ENCODE measurements at regions not wholly inside any gene's neighbourhood (a gene's known extent, or its start where the extent isn't known, plus 50 kb on each side); places are given as distances from the start of the nearest gene placed in this dataset.

GRCh38 chr1:238196516-238196915 is 305.8 kb upstream of the ZP4 start:
- H3K27me3 ChIP-seq (ENCODE audit: control insufficient read depth, insufficient read depth, low read length), result no peaks in the 10 kb centered on the region
- TF ChIP-seq, protein P1, sequence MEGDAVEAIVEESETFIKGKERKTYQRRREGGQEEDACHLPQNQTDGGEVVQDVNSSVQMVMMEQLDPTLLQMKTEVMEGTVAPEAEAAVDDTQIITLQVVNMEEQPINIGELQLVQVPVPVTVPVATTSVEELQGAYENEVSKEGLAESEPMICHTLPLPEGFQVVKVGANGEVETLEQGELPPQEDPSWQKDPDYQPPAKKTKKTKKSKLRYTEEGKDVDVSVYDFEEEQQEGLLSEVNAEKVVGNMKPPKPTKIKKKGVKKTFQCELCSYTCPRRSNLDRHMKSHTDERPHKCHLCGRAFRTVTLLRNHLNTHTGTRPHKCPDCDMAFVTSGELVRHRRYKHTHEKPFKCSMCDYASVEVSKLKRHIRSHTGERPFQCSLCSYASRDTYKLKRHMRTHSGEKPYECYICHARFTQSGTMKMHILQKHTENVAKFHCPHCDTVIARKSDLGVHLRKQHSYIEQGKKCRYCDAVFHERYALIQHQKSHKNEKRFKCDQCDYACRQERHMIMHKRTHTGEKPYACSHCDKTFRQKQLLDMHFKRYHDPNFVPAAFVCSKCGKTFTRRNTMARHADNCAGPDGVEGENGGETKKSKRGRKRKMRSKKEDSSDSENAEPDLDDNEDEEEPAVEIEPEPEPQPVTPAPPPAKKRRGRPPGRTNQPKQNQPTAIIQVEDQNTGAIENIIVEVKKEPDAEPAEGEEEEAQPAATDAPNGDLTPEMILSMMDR (IDR thresholded peaks at IDR 0.05; ENCODE audit: low read depth, low read length), result no peak
- no peak overlapping the region for H3K27ac ChIP-seq (ENCODE audit: low read depth, low read length)
- no peak overlapping the region for H3K4me3 ChIP-seq (ENCODE audit: low read depth, low read length)
- ChIA-PET CTCF (no interaction called here), POLR2A (no interaction called here)
- H3K9me3 ChIP-seq (ENCODE audit: control insufficient read depth, insufficient read depth, low read length), result no peaks in the 10 kb centered on the region; the same call in 1 of the 2 replicates
- no peak for DNase-seq (ENCODE audit: low read depth, low spot score)

- ChIA-PET CTCF (no interaction called here), POLR2A (no interaction called here)
- TF ChIP-seq, protein P1 (IDR thresholded peaks at IDR 0.05; ENCODE audit: low read depth, low read length), result no peak
- no peak overlapping the region for H3K4me3 ChIP-seq (ENCODE audit: low read depth, low read length)
- no peak overlapping the region for H3K27ac ChIP-seq (ENCODE audit: low read depth, low read length)
- DNase-seq (ENCODE audit: low read depth, low spot score), result no peak
- H3K27me3 ChIP-seq (ENCODE audit: control insufficient read depth, insufficient read depth, low read length), result no peaks in the 10 kb centered on the region
- H3K9me3 ChIP-seq (ENCODE audit: control insufficient read depth, insufficient read depth, low read length), result peaks cover 14% of the 10 kb centered on the region
These were observed 300.4 kb upstream of the ZP4 start for GRCh38 chr1:238191170-238191569.

- POLR2A ChIA-PET, result no interaction called here
- no peaks in the 10 kb centered on the region for H3K27me3 ChIP-seq (ENCODE audit: control insufficient read depth, insufficient read depth, low read length)
- CTCF ChIA-PET, result no interaction called here
- no peak for DNase-seq (ENCODE audit: low read depth, low spot score)
- H3K4me3 ChIP-seq (ENCODE audit: low read depth, low read length), result no peak overlapping the region
- H3K9me3 ChIP-seq (ENCODE audit: control insufficient read depth, insufficient read depth, low read length), result peaks cover 19% of the 10 kb centered on the region
- TF ChIP-seq, protein P1 (IDR thresholded peaks at IDR 0.05; ENCODE audit: low read depth, low read length), result no peak
- no peak overlapping the region for H3K27ac ChIP-seq (ENCODE audit: low read depth, low read length)
These were observed 296.8 kb upstream of the ZP4 start for GRCh38 chr1:238187575-238187949.

DNA sequence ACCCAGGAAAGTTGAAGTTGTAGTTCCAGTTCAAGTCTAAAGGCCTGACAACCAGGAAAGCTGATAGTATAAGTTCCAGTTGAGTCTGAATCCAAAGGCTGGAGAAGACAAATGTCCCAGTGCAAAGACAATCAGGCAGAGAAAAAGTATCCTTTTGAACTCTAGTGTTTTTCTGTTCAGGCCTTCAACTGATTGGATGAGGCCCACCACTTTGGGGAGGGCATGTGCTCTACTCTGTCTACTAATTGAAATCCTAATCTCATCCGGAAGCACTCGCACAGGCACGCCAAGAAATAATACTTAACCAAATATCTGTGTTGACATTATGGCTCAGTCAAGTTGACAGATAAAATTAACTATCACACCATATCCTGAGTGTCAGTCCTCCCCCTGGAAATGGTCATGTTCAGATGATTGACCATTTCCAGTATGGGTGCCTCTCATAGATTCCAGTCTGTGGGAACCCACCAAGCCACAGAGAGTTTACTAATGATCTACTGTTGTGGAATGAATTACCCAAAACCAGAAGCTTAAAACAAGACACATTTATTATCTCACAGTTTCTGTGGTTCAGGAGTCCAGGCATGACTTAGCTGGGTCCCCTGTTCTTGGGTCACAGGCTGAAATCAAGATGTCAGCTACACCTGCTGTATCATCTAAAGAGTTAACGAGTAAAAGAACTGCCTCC is 296.3 kb upstream of the ZP4 start:
- DNase-seq (ENCODE audit: low read depth, low spot score), result no peak
- no peak overlapping the region for H3K4me3 ChIP-seq (ENCODE audit: low read depth, low read length)
- H3K27me3 ChIP-seq (ENCODE audit: control insufficient read depth, insufficient read depth, low read length), result no peaks in the 10 kb centered on the region
- no peak overlapping the region for H3K27ac ChIP-seq (ENCODE audit: low read depth, low read length)
- ChIA-PET POLR2A (no interaction called here), CTCF (no interaction called here)
- H3K9me3 ChIP-seq (ENCODE audit: control insufficient read depth, insufficient read depth, low read length), result peaks cover 19% of the 10 kb centered on the region
- TF ChIP-seq, protein P1 (IDR thresholded peaks at IDR 0.05; ENCODE audit: low read depth, low read length), result no peak

DNA sequence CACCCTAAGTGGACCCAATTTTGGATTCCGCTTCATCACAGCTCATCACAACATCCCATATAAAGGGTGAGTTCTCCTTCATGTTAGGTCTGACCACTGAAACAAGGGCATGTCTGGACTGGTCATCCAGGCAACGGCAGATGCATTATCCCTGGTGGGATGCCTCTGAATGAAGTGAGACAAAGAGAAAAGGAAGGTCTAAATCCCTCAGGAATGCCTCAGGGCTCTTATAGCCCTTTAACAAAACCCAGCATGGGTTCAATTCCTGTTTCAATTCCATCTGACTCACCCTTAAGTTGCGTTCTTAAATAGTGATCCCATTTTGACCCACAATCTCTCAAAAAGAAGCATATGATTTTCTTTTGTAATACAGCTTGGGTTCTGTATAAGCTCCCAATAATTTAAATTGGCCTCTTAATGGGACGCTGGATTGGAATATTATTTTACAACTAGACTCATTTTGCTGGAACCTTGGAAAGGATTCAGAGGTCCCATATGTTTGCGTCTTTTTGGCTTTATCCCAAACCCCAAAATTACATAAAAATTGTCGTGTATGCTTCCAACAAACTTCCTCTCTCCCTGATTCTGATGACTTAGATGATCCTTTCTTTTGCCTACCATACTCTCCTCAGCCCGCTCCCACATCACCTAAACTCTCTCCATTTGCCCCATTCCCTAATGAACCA is 287.4 kb upstream of the ZP4 start:
- no peak overlapping the region for H3K27ac ChIP-seq (ENCODE audit: low read depth, low read length)

More for the DNA sequence above, 287.4 kb upstream of the ZP4 start:
- CTCF ChIA-PET, result no interaction called here
- no peak for DNase-seq (ENCODE audit: low read depth, low spot score)
- Histone ChIP-seq H3K9me3 (ENCODE audit: control insufficient read depth, insufficient read depth, low read length) (peaks cover 25% of the 10 kb centered on the region), H3K27me3 (ENCODE audit: control insufficient read depth, insufficient read depth, low read length) (no peaks in the 10 kb centered on the region), H3K4me3 (ENCODE audit: low read depth, low read length) (no peak overlapping the region)
- POLR2A ChIA-PET, result no interaction called here
- TF ChIP-seq, protein P1 (IDR thresholded peaks at IDR 0.05; ENCODE audit: low read depth, low read length), result no peak
